ENCODE measurements at regions not wholly inside any gene's neighbourhood (a gene's known extent, or its start where the extent isn't known, plus 50 kb on each side); places are given as distances from the start of the nearest gene placed in this dataset.

DNA sequence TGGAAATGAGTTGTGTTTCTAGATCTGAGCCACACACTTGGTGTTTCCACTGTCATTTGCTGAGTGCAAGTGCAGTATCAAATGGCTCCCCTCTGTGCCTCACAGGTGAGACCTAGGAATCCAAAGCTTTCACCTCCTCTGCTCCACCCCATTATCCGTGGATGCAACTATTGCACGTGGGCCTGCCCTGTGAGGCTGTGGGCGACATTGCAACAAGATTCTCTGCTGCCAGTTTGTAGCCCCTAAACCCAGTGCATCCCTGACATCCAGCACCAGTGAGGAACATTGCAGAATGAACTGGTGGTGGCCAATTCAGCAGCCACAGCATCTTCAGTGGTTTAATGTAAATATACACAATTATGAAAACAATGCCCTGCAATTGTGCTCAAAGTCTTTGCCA, 115.0 kb upstream of the FOXA2 start:
- TF ChIP-seq CTCF (IDR thresholded peaks at IDR 0.05), result no peak
- DNase-seq (ENCODE audit: low spot score) (no peak), ATAC-seq (ENCODE audit: low FRiP score) (no peak)

DNA sequence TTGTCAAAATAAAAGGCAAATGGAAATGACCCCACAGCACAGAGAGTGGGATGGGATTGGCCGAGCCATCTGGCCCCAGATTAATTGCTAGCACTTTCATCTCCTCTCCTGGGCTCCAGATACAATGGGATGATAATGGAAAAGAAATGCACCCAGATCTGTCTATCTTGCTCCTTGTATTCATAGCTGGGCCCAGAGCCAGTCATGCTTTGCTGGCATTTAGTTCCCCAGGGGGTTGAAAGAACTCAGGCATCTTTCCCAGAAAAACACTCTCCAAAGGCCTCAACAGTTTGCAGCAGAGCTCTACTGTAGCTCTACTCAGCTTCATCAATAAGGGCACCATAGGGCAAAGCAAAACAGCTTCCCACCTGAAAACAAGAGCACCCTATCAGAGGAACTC, 116.0 kb upstream of the FOXA2 start:
- ATAC-seq (ENCODE audit: low FRiP score) (no peak), DNase-seq (ENCODE audit: low spot score) (no peak)
- TF ChIP-seq CTCF (IDR thresholded peaks at IDR 0.05), result no peak

DNA sequence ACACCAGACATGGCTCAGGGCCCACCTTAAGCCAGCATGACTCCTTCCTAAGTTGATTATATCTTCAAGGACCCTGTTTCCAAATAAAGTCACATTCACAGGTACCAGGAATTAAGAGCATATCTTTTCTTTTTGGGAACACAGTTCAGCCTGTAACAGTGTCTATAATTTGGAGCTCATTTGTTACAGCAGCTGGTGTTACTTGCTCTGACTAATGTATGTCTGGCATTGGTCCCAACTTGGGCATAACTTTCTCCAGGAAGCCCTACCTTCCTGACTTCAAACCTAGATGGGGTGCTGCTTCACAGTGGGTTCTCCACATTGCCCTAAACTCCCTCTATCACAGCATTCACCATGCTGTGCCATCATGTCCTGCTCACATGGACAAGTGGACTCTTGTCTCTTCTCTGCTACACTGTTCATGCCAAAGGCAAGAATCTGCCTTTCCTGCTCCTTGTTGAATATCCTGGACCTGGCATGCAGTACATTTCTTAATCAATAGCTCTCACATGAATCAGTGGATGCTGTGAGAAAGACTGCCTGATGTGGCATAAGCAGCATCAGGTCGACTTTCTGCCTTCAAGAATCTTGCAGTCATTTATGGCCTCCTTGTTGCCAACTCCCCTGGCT, 117.4 kb upstream of the FOXA2 start:
- no peak for DNase-seq (ENCODE audit: low spot score)
- TF ChIP-seq CTCF (IDR thresholded peaks at IDR 0.05), result no peak
- ATAC-seq (ENCODE audit: low FRiP score), result no peak

DNA sequence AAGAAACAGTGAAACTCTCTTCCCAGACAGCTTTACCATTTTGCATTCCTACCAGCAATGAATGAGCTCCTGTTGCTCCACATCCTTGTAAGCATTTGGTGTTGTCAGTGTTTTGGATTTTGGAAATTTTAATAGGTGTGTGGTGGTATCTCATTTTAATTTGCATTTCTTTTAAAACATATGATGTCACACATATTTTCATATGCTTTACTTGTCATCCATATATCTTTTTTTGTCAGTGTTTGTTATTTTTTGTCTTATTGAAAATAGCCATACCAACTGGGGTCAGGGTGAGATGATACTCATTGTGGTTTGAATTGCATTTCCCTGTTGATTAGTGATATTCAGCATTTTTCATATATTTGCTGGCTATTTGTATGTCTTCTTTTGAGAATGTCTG, 119.5 kb upstream of the FOXA2 start:
- ATAC-seq (ENCODE audit: low FRiP score) (no peak), DNase-seq (ENCODE audit: low spot score) (no peak)
- TF ChIP-seq CTCF (IDR thresholded peaks at IDR 0.05), result no peak

DNA sequence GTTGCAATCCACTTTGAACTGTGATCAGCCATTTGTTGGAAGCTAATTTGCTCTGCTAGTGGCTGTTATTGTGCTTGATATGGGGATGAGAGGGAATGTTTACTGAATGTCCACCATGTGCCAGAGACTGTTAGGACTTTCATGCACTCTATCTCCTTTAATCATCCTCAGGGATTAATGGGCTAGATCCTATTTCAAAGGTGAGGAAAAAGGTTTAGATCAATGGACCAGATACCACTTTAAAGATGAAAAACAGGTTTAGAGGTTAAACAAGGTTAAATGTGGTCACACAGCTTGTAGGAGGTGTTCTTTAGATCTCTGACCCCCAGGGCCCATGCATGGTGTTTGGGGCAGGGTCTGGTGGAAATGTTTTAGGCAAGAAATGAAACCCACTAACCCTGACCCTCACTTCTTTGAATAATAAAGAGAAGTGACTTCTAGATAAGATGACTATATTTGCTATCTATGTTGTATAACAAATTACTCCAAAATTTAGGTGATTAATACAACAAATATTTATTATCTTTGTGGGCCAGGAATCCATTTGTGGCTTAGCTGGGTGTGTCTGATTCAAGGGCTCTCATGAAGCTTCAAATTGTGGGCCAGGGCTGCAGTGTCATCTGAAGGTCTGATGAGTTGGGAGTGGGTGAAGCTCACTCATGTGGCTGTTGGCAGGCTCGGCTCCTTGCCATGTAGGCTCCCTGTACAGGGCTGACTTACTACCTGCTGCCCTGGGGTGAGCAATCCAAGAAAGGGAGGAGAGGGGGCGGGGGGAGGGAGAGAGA, 127.8 kb upstream of the FOXA2 start:
- no peak for TF ChIP-seq CTCF (IDR thresholded peaks at IDR 0.05)
- DNase-seq (ENCODE audit: low spot score) (no peak), ATAC-seq (ENCODE audit: low FRiP score) (no peak)

DNA sequence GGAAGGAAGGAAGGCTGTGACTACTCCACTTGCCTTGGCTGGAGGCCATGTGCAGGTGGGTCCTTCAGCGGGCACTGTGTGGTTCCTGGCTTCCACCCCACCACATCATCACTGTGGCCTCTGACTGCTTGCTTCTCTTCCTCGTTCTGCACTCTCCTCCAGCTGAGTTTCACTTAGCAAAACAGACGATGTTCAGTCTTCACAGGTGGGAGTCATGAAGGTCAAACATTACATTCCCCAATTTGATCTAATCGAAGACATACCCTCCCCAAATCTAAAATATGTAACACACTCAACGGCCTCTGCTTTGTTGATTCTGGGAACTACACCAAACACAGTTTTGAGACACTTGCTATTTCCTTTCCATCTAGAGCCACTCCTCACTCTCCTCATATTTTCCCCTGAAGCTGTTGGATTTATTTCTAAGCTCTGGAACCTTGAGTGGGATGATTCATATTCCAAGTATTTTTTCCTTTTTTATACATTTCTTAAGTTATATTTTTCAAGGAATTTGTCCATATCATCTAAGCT, 132.5 kb upstream of the FOXA2 start:
- DNase-seq (ENCODE audit: low spot score) (no peak), ATAC-seq (ENCODE audit: low FRiP score) (peak; percentile 66)
- no peak for TF ChIP-seq CTCF (IDR thresholded peaks at IDR 0.05)

- DNase-seq (ENCODE audit: low spot score) (no peak), ATAC-seq (ENCODE audit: low FRiP score) (peak; percentile 94)
- TF ChIP-seq CTCF (IDR thresholded peaks at IDR 0.05), result no peak
Measured at GRCh38 chr20:22717466-22717865, 133.1 kb upstream of the FOXA2 start.
